ENCODE measurements at regions not wholly inside any gene's neighbourhood (a gene's known extent, or its start where the extent isn't known, plus 50 kb on each side); places are given as distances from the start of the nearest gene placed in this dataset.

- Histone ChIP-seq H3K79me1 (ENCODE audit: low read depth, low read length) (no peaks in the 10 kb centered on the region), H2BK12ac (ENCODE audit: low read depth, low read length) (no peak overlapping the region), H4K5ac (ENCODE audit: insufficient read length, low read depth, low read length) (no peak overlapping the region), H3K56ac (replicated peaks; ENCODE audit: insufficient read length, low read depth, low read length) (no peak overlapping the region), H3K27ac (ENCODE audit: low read depth, low read length) (no peak overlapping the region), H3K4ac (replicated peaks; ENCODE audit: insufficient read length, low read depth, low read length) (no peak overlapping the region), H3K14ac (ENCODE audit: insufficient read length) (no peak overlapping the region), H4K8ac (ENCODE audit: extremely low read depth, insufficient read depth, low read length) (no peak overlapping the region), H3K9ac (replicated peaks in 1 of 4; ENCODE audit: extremely low read depth in 1 of 4, low read depth in 3 of 4, low read length in 3 of 4) (no peak overlapping the region), H3K4me3 (ENCODE audit: extremely low read depth in 1 of 4, insufficient read depth in 2 of 4, low read depth in 3 of 4, low read length in 4 of 4) (no peak overlapping the region), H4K91ac (replicated peaks; ENCODE audit: insufficient read length, low read length) (no peak overlapping the region), H2AFZ (ENCODE audit: low read length) (no peak overlapping the region), H2AK5ac (ENCODE audit: low read depth, low read length) (no peak overlapping the region), H2BK5ac (ENCODE audit: low read depth, low read length) (no peak overlapping the region), H3K27me3 (replicated peaks in 1 of 4; ENCODE audit: control insufficient read depth in 3 of 4, extremely low read depth in 1 of 4, insufficient read depth in 3 of 4, low read length in 3 of 4) (no peaks in the 10 kb centered on the region), H3K23ac (ENCODE audit: insufficient read length) (no peak overlapping the region), H3K4me1 (replicated peaks in 1 of 4; ENCODE audit: control insufficient read depth in 3 of 4, insufficient read depth in 4 of 4, low read length in 3 of 4) (peaks cover 0 to 7% (median 1%) of the 10 kb centered on the region in 4 experiments; a peak in 2 of 7 replicates), H3K23me2 (ENCODE audit: low read depth, low read length) (no peaks in the 10 kb centered on the region), H3K18ac (ENCODE audit: extremely low read depth, low read length) (no peak overlapping the region), H2BK20ac (ENCODE audit: low read length) (peak overlapping the region; percentile 82; the same call in 1 of the 2 replicates), H3K4me2 (ENCODE audit: insufficient read depth in 1 of 2, low read depth in 2 of 2, low read length in 2 of 2) (no peak overlapping the region; a peak in 2 of 4 replicates), H3K9me3 (ENCODE audit: insufficient read depth in 2 of 2, low read depth in 1 of 2, low read length in 1 of 2) (no peaks in the 10 kb centered on the region), H4K20me1 (replicated peaks in 1 of 2; ENCODE audit: control insufficient read depth in 1 of 2, insufficient read depth in 2 of 2, low read length in 2 of 2) (no peaks in the 10 kb centered on the region), H3K36me3 (ENCODE audit: control insufficient read depth in 2 of 4, insufficient read depth in 4 of 4, low read length in 3 of 4) (no peaks in the 10 kb centered on the region), H3K79me2 (ENCODE audit: control insufficient read depth in 1 of 2, insufficient read depth in 2 of 2, low read length in 2 of 2) (no peaks in the 10 kb centered on the region), H2BK120ac (replicated peaks; ENCODE audit: low read depth, low read length) (no peak overlapping the region), H2BK15ac (ENCODE audit: low read length) (no peak overlapping the region; the same call in 1 of the 2 replicates)
- ChIA-PET POLR2A (ENCODE audit: partially characterized antibody) (no interaction called here), CTCF (ENCODE audit: partially characterized antibody) (no interaction called here)
- 82% methylated on average over 5 of the region's 5 CpGs; no CpG with 5 or more reads in 1 of the 2 experiments for WGBS, 2 experiments (ENCODE audit: extremely low coverage in 1 of 2, insufficient coverage in 1 of 2, insufficient read length in 1 of 2, insufficient replicate concordance in 2 of 2, low coverage in 1 of 2, low lambda C conversion rate in 2 of 2, missing lambda C conversion rate in 1 of 2)
- DNase-seq (ENCODE audit: low read depth in 1 of 2, low spot score in 2 of 2) = no peak
- no peak for FAIRE-seq
- TF ChIP-seq SIN3A (conservative IDR thresholded peaks at IDR 0.05 in 1 of 2, IDR thresholded peaks at IDR 0.05 in 1 of 2; ENCODE audit: low read depth in 1 of 2, low read length in 2 of 2) = no peak
- peak in 1 of 2 experiments; percentile 9; a peak in 1 of 4 replicates for TF ChIP-seq RAD21 (IDR thresholded peaks at IDR 0.05 in 1 of 2, conservative IDR thresholded peaks at IDR 0.05 in 1 of 2; ENCODE audit: low read depth in 2 of 2, low read length in 2 of 2)
- TF ChIP-seq CHD2 (IDR thresholded peaks at IDR 0.05; ENCODE audit: low read length) = no peak
Measured at GRCh38 chr1:219544163-219544846, 68.6 kb downstream of the ZC3H11B start.
